Naive thymus-derived CD4-positive, alpha-beta T cell (primary cell): ENCODE measurements at regions not wholly inside any gene's neighbourhood (a gene's known extent, or its start where the extent isn't known, plus 50 kb on each side); places are given as distances from the start of the nearest gene placed in this dataset.

Source experiments
- ATAC-seq: fragments of 150-1000 bp; cut with Tn5 transposase; 2 replicates; pipeline ENCODE4 v1.10.0; 2021; ENCODE audit warnings: mild to moderate bottlenecking, moderate library complexity
- CTCF ChIA-PET: fragments of 350-600 bp; sonication (Branson Sonifier 250); formaldehyde crosslinking; loops from one replicate; lab custom pipeline; 2021; ENCODE audit warnings: antibody characterized with exemption; lab: Charles Lee
- POLR2A ChIA-PET: fragments of 350-600 bp; sonication (Branson Sonifier 250); formaldehyde crosslinking; loops from one replicate; lab custom pipeline; 2021; ENCODE audit warnings: antibody characterized with exemption, inconsistent platforms; lab: Charles Lee
- DNase-seq, 9 donors: peaks; one replicate each; pipeline versions ENCODE4 v3.0.0 to v3.0.0-alpha.2; 2020 to 2022; ENCODE audit warnings: mixed read lengths in 1 of 9
- H3K27ac ChIP-seq: one replicate; pipeline ENCODE4 v1.7.0; 2013; ENCODE audit warnings: mild to moderate bottlenecking, low read depth, low read length, moderate library complexity
- H3K27me3 ChIP-seq, 2 donors: one replicate each; pipeline ENCODE4 v1.7.0; 2013; ENCODE audit warnings: low read length in 2 of 2, mild to moderate bottlenecking in 2 of 2, moderate library complexity in 2 of 2; ENCODE audit not compliant: control insufficient read depth in 2 of 2, insufficient read depth in 2 of 2
- H3K36me3 ChIP-seq, 3 experiments: 1 replicate in 2 of 3; 2 replicates in 1 of 3; pipeline ENCODE4 v1.7.0; 2013; ENCODE audit warnings: low read length in 3 of 3, mild to moderate bottlenecking in 3 of 3, moderate library complexity in 1 of 3; ENCODE audit not compliant: insufficient read depth in 3 of 3, control insufficient read depth in 2 of 3
- H3K4me1 ChIP-seq, 2 donors: one replicate each; pipeline ENCODE4 v1.7.0; 2013; ENCODE audit warnings: low read length in 2 of 2, mild to moderate bottlenecking in 2 of 2, moderate library complexity in 1 of 2; ENCODE audit not compliant: control insufficient read depth in 2 of 2, insufficient read depth in 2 of 2
- H3K4me3 ChIP-seq: 2 replicates; pipeline ENCODE4 v1.7.0; 2013; ENCODE audit warnings: mild to moderate bottlenecking, low read length
- H3K9me3 ChIP-seq, 3 experiments: 1 replicate in 2 of 3; 2 replicates in 1 of 3; pipeline ENCODE4 v1.7.0; 2013; ENCODE audit warnings: low read length in 3 of 3; ENCODE audit not compliant: control insufficient read depth in 2 of 3
- H3K27ac Mint-ChIP-seq, 9 donors: one replicate each; pipeline ENCODE4 v1.8.0; 2020 to 2022; ENCODE audit warnings: mixed read lengths in 9 of 9, mild to moderate bottlenecking in 8 of 9, moderate library complexity in 5 of 9, inconsistent platforms in 2 of 9
- H3K27me3 Mint-ChIP-seq, 5 donors: one replicate each; pipeline ENCODE4 v1.8.0; 2021 to 2022; ENCODE audit warnings: mixed read lengths in 5 of 5, mild to moderate bottlenecking in 1 of 5
- H3K36me3 Mint-ChIP-seq, 5 donors: one replicate each; pipeline ENCODE4 v1.8.0; 2020 to 2022; ENCODE audit warnings: mixed read lengths in 5 of 5, mild to moderate bottlenecking in 3 of 5, inconsistent platforms in 1 of 5
- H3K4me1 Mint-ChIP-seq, 7 donors: one replicate each; pipeline ENCODE4 v1.8.0; 2020 to 2022; ENCODE audit warnings: mixed read lengths in 7 of 7, mild to moderate bottlenecking in 3 of 7, inconsistent platforms in 1 of 7
- H3K4me3 Mint-ChIP-seq, 10 donors: one replicate each; pipeline ENCODE4 v1.8.0; 2020 to 2022; ENCODE audit warnings: mild to moderate bottlenecking in 10 of 10, mixed read lengths in 10 of 10, moderate library complexity in 6 of 10, inconsistent platforms in 2 of 10
- H3K9me3 Mint-ChIP-seq, 11 donors: one replicate each; pipeline ENCODE4 v1.8.0; 2020 to 2022; ENCODE audit warnings: mixed read lengths in 11 of 11, mild to moderate bottlenecking in 4 of 11, inconsistent platforms in 1 of 11, moderate library complexity in 1 of 11
- intact Hi-C, 2 donors: fragments of 100-400 bp; cut with micrococcal nuclease; formaldehyde crosslinking; loops; one replicate each; pipeline ENCODE4 v1.15.1; 2023

DNA sequence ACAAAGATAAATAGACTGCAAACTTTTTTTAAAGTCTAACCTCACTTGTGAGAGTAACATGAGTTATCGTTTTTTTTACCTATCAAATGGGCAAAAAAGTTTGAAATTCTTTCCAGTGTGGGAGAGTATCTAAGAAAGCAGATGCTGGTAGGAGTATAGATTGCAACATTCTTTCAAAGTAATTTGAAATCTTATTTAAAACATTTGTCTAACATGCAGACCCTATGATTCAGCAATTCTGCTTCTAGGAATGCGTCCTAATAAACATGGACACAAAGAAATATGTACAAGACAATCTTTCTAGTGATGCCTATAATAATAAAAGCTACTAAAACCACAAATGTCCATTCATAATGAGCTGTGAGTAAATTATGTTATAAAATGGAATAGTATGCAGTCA lies 110.4 kb upstream of the TMCC3 start:
- ChIA-PET CTCF (no interaction called here), POLR2A (no interaction called here)

DNA sequence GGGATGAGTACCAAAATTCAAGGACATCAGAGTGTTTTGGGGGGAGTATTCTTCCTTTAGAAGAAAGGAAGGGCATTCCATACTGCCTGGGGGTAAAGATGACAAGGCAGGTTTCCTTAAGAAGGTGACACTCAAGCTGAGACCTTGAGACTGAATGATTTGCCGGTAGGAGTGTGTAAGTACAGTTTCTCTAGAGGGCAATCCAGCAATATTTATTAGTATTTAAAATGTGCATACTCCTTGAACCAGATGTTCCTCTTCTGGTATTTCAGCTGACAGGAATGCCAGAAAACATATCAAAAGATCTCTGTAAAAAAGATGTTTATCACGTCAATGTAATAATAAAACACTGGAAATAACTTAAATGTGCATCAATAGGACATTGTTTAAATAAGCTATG lies 106.4 kb upstream of the TMCC3 start:
- Histone ChIP-seq H3K27me3 (no peaks in the 10 kb centered on the region), H3K36me3 (no peaks in the 10 kb centered on the region), H3K4me3 (no peak overlapping the region), H3K4me1 (no peaks in the 10 kb centered on the region), H3K9me3 (no peaks in the 10 kb centered on the region), H3K27ac (no peak overlapping the region)
- no peak overlapping the region for H3K27ac Mint-ChIP-seq
- intact Hi-C loops, result no loop called here
- peaks cover 6 to 20% (median 9%) of the 10 kb centered on the region in 5 donors for H3K27me3 Mint-ChIP-seq
- no peak overlapping the region for H3K4me3 Mint-ChIP-seq
- DNase-seq (no peak), ATAC-seq (no peak)
- H3K4me1 Mint-ChIP-seq, result peaks cover 0 to 3% (median 0%) of the 10 kb centered on the region in 7 donors
- ChIA-PET POLR2A (no interaction called here), CTCF (no interaction called here)
- no peaks in the 10 kb centered on the region for H3K36me3 Mint-ChIP-seq
- H3K9me3 Mint-ChIP-seq, result no peaks in the 10 kb centered on the region

More for the DNA sequence above, 110.4 kb upstream of the TMCC3 start:
- no peak overlapping the region for H3K4me3 ChIP-seq
- H3K27me3 Mint-ChIP-seq, result peaks cover 0 to 10% (median 4%) of the 10 kb centered on the region in 5 donors
- no peak overlapping the region for H3K4me3 Mint-ChIP-seq
- DNase-seq (no peak), ATAC-seq (no peak)
- no peaks in the 10 kb centered on the region for H3K36me3 ChIP-seq
- H3K27ac Mint-ChIP-seq, result no peak overlapping the region
- H3K36me3 Mint-ChIP-seq, result no peaks in the 10 kb centered on the region
- H3K4me1 Mint-ChIP-seq, result peaks cover 0 to 12% (median 2%) of the 10 kb centered on the region in 7 donors
- H3K9me3 ChIP-seq, result no peaks in the 10 kb centered on the region
- H3K27me3 ChIP-seq, result no peaks in the 10 kb centered on the region
- H3K27ac ChIP-seq, result no peak overlapping the region
- H3K9me3 Mint-ChIP-seq, result no peaks in the 10 kb centered on the region
- H3K4me1 ChIP-seq, result no peaks in the 10 kb centered on the region
- intact Hi-C loops, result loop anchor here (5.0 to 10.0 kb wide), 4 partner anchors 143 to 628 kb away; partner anchors contain the start of gene PLXNC1 (in 1 of the 2)

- POLR2A ChIA-PET, result no interaction called here
- H3K4me1 ChIP-seq, result no peaks in the 10 kb centered on the region
- DNase-seq (no peak), ATAC-seq (no peak)
- H3K27ac Mint-ChIP-seq, result no peak overlapping the region
- no peaks in the 10 kb centered on the region for H3K36me3 Mint-ChIP-seq
- no peaks in the 10 kb centered on the region for H3K9me3 Mint-ChIP-seq
- H3K36me3 ChIP-seq, result no peaks in the 10 kb centered on the region
- peaks cover 0 to 3% (median 0%) of the 10 kb centered on the region in 7 donors for H3K4me1 Mint-ChIP-seq
- CTCF ChIA-PET, result interaction anchor here (0.5 kb wide), 1 partner anchor 101 kb away, joined by 3 read pairs; no protein-coding TSS in a partner anchor
- H3K27ac ChIP-seq, result no peak overlapping the region
- intact Hi-C loops, result no loop called here
- no peak overlapping the region for H3K4me3 ChIP-seq
- H3K27me3 ChIP-seq, result no peaks in the 10 kb centered on the region
- H3K9me3 ChIP-seq, result no peaks in the 10 kb centered on the region
- no peak overlapping the region for H3K4me3 Mint-ChIP-seq
- peaks cover 6 to 24% (median 11%) of the 10 kb centered on the region in 5 donors for H3K27me3 Mint-ChIP-seq
These were observed 105.2 kb upstream of the TMCC3 start for GRCh38 chr12:94755598-94755997.

- no peaks in the 10 kb centered on the region for H3K27me3 ChIP-seq
- Mint-ChIP-seq H3K36me3 (no peaks in the 10 kb centered on the region), H3K9me3 (no peaks in the 10 kb centered on the region), H3K27me3 (peaks cover 6 to 18% (median 11%) of the 10 kb centered on the region in 5 donors), H3K4me3 (no peak overlapping the region), H3K27ac (no peak overlapping the region), H3K4me1 (peaks cover 0 to 3% (median 0%) of the 10 kb centered on the region in 7 donors)
- DNase-seq (no peak), ATAC-seq (no peak)
- H3K9me3 ChIP-seq, result no peaks in the 10 kb centered on the region
- H3K4me3 ChIP-seq, result no peak overlapping the region
- CTCF ChIA-PET, result no interaction called here
- H3K4me1 ChIP-seq, result no peaks in the 10 kb centered on the region
- no peaks in the 10 kb centered on the region for H3K36me3 ChIP-seq
- intact Hi-C loops, result no loop called here
- POLR2A ChIA-PET, result no interaction called here
- H3K27ac ChIP-seq, result no peak overlapping the region
These were observed 104.3 kb upstream of the TMCC3 start for GRCh38 chr12:94754653-94755052.

DNA sequence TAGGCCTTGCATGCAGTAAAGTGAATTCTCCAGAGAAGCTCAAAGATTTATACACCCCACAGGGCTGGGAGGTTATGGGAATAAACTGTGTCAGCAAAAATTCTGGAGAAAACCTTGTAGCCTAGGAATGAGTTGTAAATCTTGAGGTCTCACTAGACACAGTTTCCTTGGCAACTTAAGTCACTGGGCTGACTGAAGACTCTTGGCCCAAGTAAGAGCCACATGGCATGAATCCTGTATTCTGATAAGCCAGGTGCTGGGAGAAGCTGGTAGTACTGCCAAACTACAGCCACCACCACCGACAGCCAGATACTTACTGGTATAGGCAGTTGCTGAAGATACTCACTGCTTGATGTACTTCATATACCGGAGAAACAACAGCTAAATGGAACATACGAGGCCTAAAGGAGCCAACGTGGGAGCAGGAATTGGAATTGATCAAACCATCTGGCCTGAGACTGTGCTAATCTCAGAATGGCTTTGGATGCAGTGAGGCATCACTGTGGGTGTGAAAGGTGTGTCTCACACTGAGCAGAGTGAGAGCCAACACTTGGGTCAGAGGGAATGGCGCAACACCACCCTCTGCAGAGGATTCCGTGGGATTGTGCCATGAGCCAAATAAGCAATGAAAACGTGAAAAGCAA lies 102.8 kb upstream of the TMCC3 start:
- DNase-seq (no peak), ATAC-seq (no peak)
- H3K4me3 ChIP-seq, result no peak overlapping the region
- intact Hi-C loops, result no loop called here
- H3K9me3 ChIP-seq, result no peaks in the 10 kb centered on the region
- no peak overlapping the region for H3K27ac ChIP-seq
- H3K4me1 ChIP-seq, result no peaks in the 10 kb centered on the region
- Mint-ChIP-seq H3K4me3 (no peak overlapping the region), H3K27me3 (peaks cover 6 to 18% (median 11%) of the 10 kb centered on the region in 5 donors), H3K4me1 (peaks cover 0 to 3% (median 0%) of the 10 kb centered on the region in 7 donors), H3K27ac (no peak overlapping the region), H3K36me3 (no peaks in the 10 kb centered on the region), H3K9me3 (no peaks in the 10 kb centered on the region)
- H3K36me3 ChIP-seq, result no peaks in the 10 kb centered on the region
- no peaks in the 10 kb centered on the region for H3K27me3 ChIP-seq
- POLR2A ChIA-PET, result no interaction called here
- CTCF ChIA-PET, result no interaction called here

- ChIA-PET POLR2A (no interaction called here), CTCF (no interaction called here)
- H3K4me3 ChIP-seq, result no peak overlapping the region
- no peaks in the 10 kb centered on the region for H3K27me3 ChIP-seq
- no peaks in the 10 kb centered on the region for H3K9me3 ChIP-seq
- no peak overlapping the region for H3K27ac ChIP-seq
- Mint-ChIP-seq H3K9me3 (peaks cover 0 to 8% (median 0%) of the 10 kb centered on the region in 11 donors), H3K36me3 (no peaks in the 10 kb centered on the region), H3K27ac (no peak overlapping the region), H3K4me1 (peaks cover 0 to 3% (median 0%) of the 10 kb centered on the region in 7 donors), H3K4me3 (no peak overlapping the region), H3K27me3 (peaks cover 6 to 22% (median 11%) of the 10 kb centered on the region in 5 donors)
- H3K4me1 ChIP-seq, result no peaks in the 10 kb centered on the region
- DNase-seq (no peak), ATAC-seq (no peak)
- H3K36me3 ChIP-seq, result no peaks in the 10 kb centered on the region
- intact Hi-C loops, result no loop called here
These were observed 100.5 kb upstream of the TMCC3 start for GRCh38 chr12:94750864-94751263.

- ATAC-seq (no peak), DNase-seq (no peak)
- ChIA-PET POLR2A (no interaction called here), CTCF (no interaction called here)
- H3K4me3 Mint-ChIP-seq, result peak overlapping the region in 1 of 10 donors; percentile 22
- Histone ChIP-seq H3K27me3 (no peaks in the 10 kb centered on the region), H3K4me3 (no peak overlapping the region), H3K4me1 (no peaks in the 10 kb centered on the region), H3K27ac (no peak overlapping the region), H3K9me3 (no peaks in the 10 kb centered on the region), H3K36me3 (no peaks in the 10 kb centered on the region)
- H3K36me3 Mint-ChIP-seq, result no peaks in the 10 kb centered on the region
- H3K4me1 Mint-ChIP-seq, result peaks cover 0 to 3% (median 0%) of the 10 kb centered on the region in 7 donors
- H3K27me3 Mint-ChIP-seq, result peaks cover 6 to 21% (median 11%) of the 10 kb centered on the region in 5 donors
- H3K27ac Mint-ChIP-seq, result no peak overlapping the region
- intact Hi-C loops, result no loop called here
- H3K9me3 Mint-ChIP-seq, result peaks cover 0 to 8% (median 0%) of the 10 kb centered on the region in 11 donors
These were observed 99.5 kb upstream of the TMCC3 start for GRCh38 chr12:94749890-94750289.
